K562 (cell line): ENCODE measurements at regions not wholly inside any gene's neighbourhood (a gene's known extent, or its start where the extent isn't known, plus 50 kb on each side); places are given as distances from the start of the nearest gene placed in this dataset.

ENCODE experiments used
- ATAC-seq: fragments of 200-7000 bp; cut with Tn5 transposase; 3 replicates; pipeline ENCODE4 v1.9.1; 2020; ENCODE audit warnings: moderate library complexity
- BruUV-seq: library from RNA; stranded (reverse); fragments of 400-500 nt; replicated peaks from 2 replicates; lab custom pipeline; 2021; lab: Mats Ljungman, UMichigan
- CTCF ChIA-PET: fragments of 300-600 bp; formaldehyde crosslinking; extraction: SDS; loops from one replicate; lab custom pipeline; 2021; ENCODE audit warnings: low intra/inter-chr PET ratio; lab: Yijun Ruan, JAX
- POLR2A ChIA-PET: fragments of 300-600, 350-650 bp; sonication (Branson Sonifier 250); formaldehyde crosslinking; extraction: SDS; loops from one replicate; lab custom pipeline; 2021; ENCODE audit warnings: antibody characterized with exemption, inconsistent platforms; lab: Yijun Ruan, JAX
- DNase-seq, 4 experiments: peaks; one replicate each; pipeline versions ENCODE4 v3.0.0 to v3.0.0-alpha.2; 2011 to 2018; ENCODE audit warnings: low spot score in 3 of 4, mixed read lengths in 3 of 4; ENCODE audit errors: extremely low read depth in 1 of 4
- FAIRE-seq: peaks from 2 replicates; lab custom pipeline; 2011; peaks lifted over from hg19 to GRCh38; lab: Jason Lieb, UNC
- H2AFZ ChIP-seq: 2 replicates; pipeline ENCODE4 v1.6.0; 2011; ENCODE audit warnings: low read depth, low read length, control low read depth, inconsistent platforms
- H3K27ac ChIP-seq: fragments of 200-600 bp; 3 replicates; pipeline ENCODE4 v1.8.0; 2011; ENCODE audit warnings: low read depth, mild to moderate bottlenecking, control low read depth, inconsistent platforms, low read length, moderate library complexity, mixed read lengths; ENCODE audit errors: extremely low read depth
- H3K27me3 ChIP-seq, 2 experiments: fragments of 300-600 bp in 1 of 2; 2 replicates in 1 of 2; 3 replicates in 1 of 2; pipeline versions ENCODE4 v1.6.0 to v1.8.0; 2011; ENCODE audit warnings: inconsistent platforms in 2 of 2, low read length in 2 of 2, mild to moderate bottlenecking in 1 of 2, mixed read lengths in 1 of 2, moderate library complexity in 1 of 2; ENCODE audit not compliant: control insufficient read depth in 2 of 2, insufficient read depth in 2 of 2
- H3K36me3 ChIP-seq: fragments of 300-600 bp; 3 replicates; pipeline ENCODE4 v1.8.0; 2011; ENCODE audit warnings: mild to moderate bottlenecking, low read length, inconsistent platforms; ENCODE audit not compliant: control insufficient read depth, insufficient read depth
- H3K4me1 ChIP-seq, 2 experiments: fragments of 200-600 bp in 1 of 2; replicated peaks in 1 of 2; 2 replicates in 1 of 2; 3 replicates in 1 of 2; pipeline versions ENCODE4 v1.5.1 to v1.8.0; 2011; ENCODE audit warnings: inconsistent platforms in 2 of 2, low read length in 2 of 2, mild to moderate bottlenecking in 1 of 2, mixed read lengths in 1 of 2, moderate library complexity in 1 of 2; ENCODE audit not compliant: control insufficient read depth in 2 of 2, insufficient read depth in 2 of 2
- H3K4me2 ChIP-seq: 2 replicates; pipeline ENCODE4 v1.6.1; 2011; ENCODE audit warnings: low read length, control low read depth, inconsistent platforms, mixed read lengths; ENCODE audit not compliant: insufficient read depth
- H3K4me3 ChIP-seq: fragments of 200-600 bp; sonication (generic), shearing (Covaris generic); 2 replicates; pipeline ENCODE4 v1.5.1; 2016; ENCODE audit warnings: control low read depth, inconsistent platforms
- H3K79me2 ChIP-seq: fragments of 200-600 bp; 3 replicates; pipeline ENCODE4 v1.8.0; 2011; ENCODE audit warnings: low read length, inconsistent platforms; ENCODE audit not compliant: control insufficient read depth, insufficient read depth
- H3K9ac ChIP-seq, 2 experiments: 2 replicates each; pipeline versions ENCODE4 v1.6.0 to v1.6.1; 2011; ENCODE audit warnings: low read depth in 2 of 2, low read length in 2 of 2, control low read depth in 1 of 2, inconsistent platforms in 1 of 2, mild to moderate bottlenecking in 1 of 2, mixed read lengths in 1 of 2; ENCODE audit not compliant: insufficient read depth in 1 of 2
- H3K9me1 ChIP-seq: one replicate; pipeline ENCODE4 v1.6.0; 2011; ENCODE audit warnings: inconsistent platforms, mild to moderate bottlenecking, low read length, moderate library complexity; ENCODE audit not compliant: control insufficient read depth, insufficient read depth
- H3K9me3 ChIP-seq: replicated peaks from 2 replicates; pipeline ENCODE4 v1.5.1; 2011; ENCODE audit warnings: low read depth, low read length, inconsistent platforms; ENCODE audit not compliant: control insufficient read depth, insufficient read depth
- H4K20me1 ChIP-seq: replicated peaks from 2 replicates; pipeline ENCODE4 v1.6.1; 2011; ENCODE audit warnings: low read length, inconsistent platforms, mixed read lengths; ENCODE audit not compliant: control insufficient read depth, insufficient read depth
- CHD4 ChIP-seq: fragments of 200-600 bp; sonication (generic); IDR thresholded peaks from 3 replicates; pipeline ENCODE4 v1.6.1; 2012; ENCODE audit warnings: low read depth, mild to moderate bottlenecking, mixed read lengths, low read length, inconsistent platforms; ENCODE audit not compliant: insufficient read depth, insufficient replicate concordance, poor library complexity, severe bottlenecking
- KAT8 ChIP-seq: fragments of 450-650 bp; IDR thresholded peaks from 2 replicates; pipeline ENCODE4 v1.6.1; 2016; ENCODE audit warnings: low read depth, mild to moderate bottlenecking
- PTRF ChIP-seq: fragments of 450-650 bp; IDR thresholded peaks from 2 replicates; pipeline ENCODE4 v1.6.1; 2016; ENCODE audit warnings: mild to moderate bottlenecking, missing genetic modification characterization, missing compliant biosample characterization
- RAD51 ChIP-seq: fragments of 450-650 bp; IDR thresholded peaks from 2 replicates; pipeline ENCODE4 v1.7.1; 2016; ENCODE audit warnings: low read depth, mild to moderate bottlenecking, borderline replicate concordance
- WGBS: fragments of 100-300 bp; shearing (Covaris generic); methylation state at CpG from one replicate; pipeline ENCODE4 v1.1.6; 2016; ENCODE audit warnings: low coverage, mixed read lengths; ENCODE audit not compliant: insufficient coverage; ENCODE audit errors: missing lambda C conversion rate; 5-methylcytosine and 5-hydroxymethylcytosine counted together
- in situ Hi-C: fragments of 300-500 bp; cut with MboI; formaldehyde crosslinking; loops from 4 replicates; pipeline ENCODE4 v1.15.0; 2018; ENCODE audit warnings: inconsistent platforms, mixed read lengths
- intact Hi-C: fragments of 100-400 bp; cut with micrococcal nuclease; formaldehyde crosslinking; loops from 2 replicates; pipeline ENCODE4 v1.14.2; 2022
- TF ChIP-seq, protein P1 (sequence below), 2 experiments: fragments of 450-650 bp; conservative IDR thresholded peaks; 2 replicates each; pipeline ENCODE4 v1.6.1; 2017; ENCODE audit warnings: mild to moderate bottlenecking in 2 of 2, moderate library complexity in 2 of 2
- TF ChIP-seq, protein P2 (sequence below), 2 experiments: fragments of 450-650 bp in 1 of 2; sonication (generic) in 1 of 2; formaldehyde crosslinking in 1 of 2; IDR thresholded peaks in 1 of 2; conservative IDR thresholded peaks in 1 of 2; 2 replicates each; pipeline versions ENCODE4 v1.6.1 to v1.8.1; 2016 to 2023; ENCODE audit warnings: mild to moderate bottlenecking in 2 of 2, moderate library complexity in 2 of 2, inconsistent platforms in 1 of 2, missing genetic modification reagents in 1 of 2

DNA sequence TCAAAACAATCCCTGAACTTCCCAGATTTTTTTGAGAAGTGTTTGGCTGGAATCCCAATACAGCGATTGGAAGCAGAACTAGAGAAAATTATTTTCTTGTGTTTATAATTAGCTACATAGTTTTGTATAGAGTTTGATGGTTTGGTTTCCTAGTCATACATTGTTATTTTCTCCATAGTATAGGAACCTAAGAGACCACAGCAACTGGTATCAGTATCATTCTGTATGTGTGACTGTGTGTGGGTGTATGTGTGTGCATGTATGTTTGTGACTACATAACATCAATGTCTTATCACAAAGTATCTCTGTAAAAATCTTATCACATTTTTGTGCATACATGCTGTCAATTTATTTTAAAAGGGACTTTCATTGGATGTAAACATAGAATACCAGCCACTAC is 780.5 kb downstream of the MRPL39 start:
- Histone ChIP-seq H3K9ac (no peak overlapping the region), H2AFZ (no peak overlapping the region), H3K27ac (no peak overlapping the region), H3K79me2 (no peaks in the 10 kb centered on the region), H3K36me3 (no peaks in the 10 kb centered on the region), H3K9me1 (no peaks in the 10 kb centered on the region), H3K4me3 (no peak overlapping the region), H3K27me3 (no peaks in the 10 kb centered on the region), H3K4me1 (no peaks in the 10 kb centered on the region), H3K4me2 (no peak overlapping the region), H3K9me3 (no peaks in the 10 kb centered on the region; the same call in none of the 2 replicates), H4K20me1 (no peaks in the 10 kb centered on the region)
- FAIRE-seq (no peak), DNase-seq (no peak), ATAC-seq (no peak)
- POLR2A ChIA-PET, result no interaction called here
- no TSS peak for BruUV-seq
- in situ Hi-C loops (no loop called here), intact Hi-C loops (no loop called here)
- TF ChIP-seq KAT8 (no peak), RAD51 (no peak), CHD4 (no peak), PTRF (tag) (no peak)
- 0% methylated on average over 1 of the region's 1 CpG for WGBS
- CTCF ChIA-PET, result no interaction called here

DNA sequence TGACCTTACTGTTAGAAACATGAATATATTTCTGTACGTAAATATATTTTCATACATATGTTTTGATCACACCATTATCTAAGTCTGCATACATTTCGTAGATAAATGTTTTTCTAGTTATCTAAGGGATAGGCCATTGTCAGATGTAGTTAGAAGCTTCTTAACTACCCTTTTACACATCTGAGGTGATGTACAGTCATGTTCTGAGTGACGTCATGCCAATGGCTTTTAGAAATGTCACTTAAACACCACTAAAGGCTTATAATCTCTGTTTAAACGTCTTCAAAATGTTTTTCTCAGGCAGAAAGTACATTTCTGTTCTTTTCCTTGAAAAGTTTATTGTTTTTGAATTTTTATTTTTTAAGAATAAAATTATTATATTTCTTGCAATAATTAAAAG is 781.9 kb downstream of the MRPL39 start:
- no peaks in the 10 kb centered on the region for H3K27me3 ChIP-seq
- ATAC-seq, result no peak
- TF ChIP-seq, protein P1, sequence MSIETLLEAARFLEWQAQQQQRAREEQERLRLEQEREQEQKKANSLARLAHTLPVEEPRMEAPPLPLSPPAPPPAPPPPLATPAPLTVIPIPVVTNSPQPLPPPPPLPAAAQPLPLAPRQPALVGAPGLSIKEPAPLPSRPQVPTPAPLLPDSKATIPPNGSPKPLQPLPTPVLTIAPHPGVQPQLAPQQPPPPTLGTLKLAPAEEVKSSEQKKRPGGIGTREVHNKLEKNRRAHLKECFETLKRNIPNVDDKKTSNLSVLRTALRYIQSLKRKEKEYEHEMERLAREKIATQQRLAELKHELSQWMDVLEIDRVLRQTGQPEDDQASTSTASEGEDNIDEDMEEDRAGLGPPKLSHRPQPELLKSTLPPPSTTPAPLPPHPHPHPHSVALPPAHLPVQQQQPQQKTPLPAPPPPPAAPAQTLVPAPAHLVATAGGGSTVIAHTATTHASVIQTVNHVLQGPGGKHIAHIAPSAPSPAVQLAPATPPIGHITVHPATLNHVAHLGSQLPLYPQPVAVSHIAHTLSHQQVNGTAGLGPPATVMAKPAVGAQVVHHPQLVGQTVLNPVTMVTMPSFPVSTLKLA (conservative IDR thresholded peaks at IDR 0.05), result no peak
- TF ChIP-seq, protein P2, sequence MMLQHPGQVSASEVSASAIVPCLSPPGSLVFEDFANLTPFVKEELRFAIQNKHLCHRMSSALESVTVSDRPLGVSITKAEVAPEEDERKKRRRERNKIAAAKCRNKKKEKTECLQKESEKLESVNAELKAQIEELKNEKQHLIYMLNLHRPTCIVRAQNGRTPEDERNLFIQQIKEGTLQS (IDR thresholded peaks at IDR 0.05), result peak; percentile 12; the same call in 1 of the 2 replicates
- TF ChIP-seq, protein P2 (CRISPR knock-in tag; conservative IDR thresholded peaks at IDR 0.05), result no peak
- TF ChIP-seq, all 486 proteins: peak for 1
- in situ Hi-C loops (no loop called here), intact Hi-C loops (no loop called here)
- CTCF ChIA-PET, result no interaction called here
- Histone ChIP-seq H3K79me2 (no peaks in the 10 kb centered on the region), H3K9me1 (no peaks in the 10 kb centered on the region), H3K36me3 (no peaks in the 10 kb centered on the region), H4K20me1 (no peaks in the 10 kb centered on the region), H2AFZ (no peak overlapping the region), H3K27ac (no peak overlapping the region), H3K4me1 (no peaks in the 10 kb centered on the region), H3K9me3 (no peaks in the 10 kb centered on the region), H3K4me3 (no peak overlapping the region), H3K4me2 (no peak overlapping the region), H3K9ac (no peak overlapping the region)
- 1% methylated on average over 4 of the region's 4 CpGs for WGBS
- no peak for FAIRE-seq
- POLR2A ChIA-PET, result no interaction called here
- no TSS peak for BruUV-seq
- no peak for DNase-seq
